ENCODE measurements at regions not wholly inside any gene's neighbourhood (a gene's known extent, or its start where the extent isn't known, plus 50 kb on each side); places are given as distances from the start of the nearest gene placed in this dataset.

GRCh38 chr7:114293289-114294012 is 121.2 kb upstream of the FOXP2 start:
- TF ChIP-seq CTCF (IDR thresholded peaks at IDR 0.05): no peak
- TF ChIP-seq POLR2AphosphoS5 (IDR thresholded peaks at IDR 0.05): no peak
- no peak for TF ChIP-seq POLR2A (IDR thresholded peaks at IDR 0.05)
